ENCODE measurements at regions not wholly inside any gene's neighbourhood (a gene's known extent, or its start where the extent isn't known, plus 50 kb on each side); places are given as distances from the start of the nearest gene placed in this dataset.

- TF ChIP-seq POLR2A (IDR thresholded peaks at IDR 0.05) = no peak
- no peak for TF ChIP-seq CTCF (IDR thresholded peaks at IDR 0.05)
These were observed 58.3 kb upstream of the FREM2 start for GRCh38 chr13:38628554-38628953.

All from adrenal gland (tissue), 5 donors.